ENCODE measurements at regions not wholly inside any gene's neighbourhood (a gene's known extent, or its start where the extent isn't known, plus 50 kb on each side); places are given as distances from the start of the nearest gene placed in this dataset.

- no peak for TF ChIP-seq CTCF (IDR thresholded peaks at IDR 0.05; ENCODE audit: low read depth, low read length, missing control alignments)
Observed at GRCh38 chr2:146652311-146652710, 1192.5 kb upstream of the ACVR2A start.

GRCh38 chr2:146651361-146651760, 1193.5 kb upstream of the ACVR2A start:
- no peak for TF ChIP-seq CTCF (IDR thresholded peaks at IDR 0.05; ENCODE audit: low read depth, low read length, missing control alignments)
- H3K4me3 ChIP-seq (ENCODE audit: low read depth, low read length): no peak overlapping the region
- DNase-seq (ENCODE audit: low read depth): no peak

More at GRCh38 chr2:146652311-146652710, 1192.5 kb upstream of the ACVR2A start:
- H3K4me3 ChIP-seq (ENCODE audit: low read depth, low read length): no peak overlapping the region
- DNase-seq (ENCODE audit: low read depth): no peak

GRCh38 chr2:146642066-146642465, 1202.8 kb upstream of the ACVR2A start:
- no peak for TF ChIP-seq CTCF (IDR thresholded peaks at IDR 0.05; ENCODE audit: low read depth, low read length, missing control alignments)
- no peak overlapping the region for H3K4me3 ChIP-seq (ENCODE audit: low read depth, low read length)
- no peak for DNase-seq (ENCODE audit: low read depth)

- no peak for TF ChIP-seq CTCF (IDR thresholded peaks at IDR 0.05; ENCODE audit: low read depth, low read length, missing control alignments)
- H3K4me3 ChIP-seq (ENCODE audit: low read depth, low read length): no peak overlapping the region
- DNase-seq (ENCODE audit: low read depth): no peak
Observed at GRCh38 chr2:146634230-146635097, 1210.4 kb upstream of the ACVR2A start.

- no peak for TF ChIP-seq CTCF (IDR thresholded peaks at IDR 0.05; ENCODE audit: low read depth, low read length, missing control alignments)
- no peak overlapping the region for H3K4me3 ChIP-seq (ENCODE audit: low read depth, low read length)
- DNase-seq (ENCODE audit: low read depth): no peak
Observed at GRCh38 chr2:146633159-146633558, 1211.7 kb upstream of the ACVR2A start.

- TF ChIP-seq CTCF (IDR thresholded peaks at IDR 0.05; ENCODE audit: low read depth, low read length, missing control alignments): no peak
- no peak overlapping the region for H3K4me3 ChIP-seq (ENCODE audit: low read depth, low read length)
- no peak for DNase-seq (ENCODE audit: low read depth)
Observed at GRCh38 chr2:146632707-146633106, 1212.1 kb upstream of the ACVR2A start.

Data from GM12864 (cell line).